H1 (cell line): ENCODE measurements at regions not wholly inside any gene's neighbourhood (a gene's known extent, or its start where the extent isn't known, plus 50 kb on each side); places are given as distances from the start of the nearest gene placed in this dataset.

Source experiments
- CTCF ChIA-PET: fragments of 300-600 bp; sonication (Branson Sonifier 250); formaldehyde crosslinking; loops from one replicate; lab custom pipeline; 2021; ENCODE audit not compliant: partially characterized antibody; lab: Charles Lee
- POLR2A ChIA-PET: fragments of 300-600 bp; sonication (Branson Sonifier 250); formaldehyde crosslinking; loops from one replicate; lab custom pipeline; 2021; ENCODE audit warnings: inconsistent platforms; ENCODE audit not compliant: partially characterized antibody; lab: Charles Lee
- DNase-seq, 2 experiments: peaks; one replicate each; pipeline versions ENCODE4 v3.0.0 to v3.0.0-alpha.2; 2010 to 2022; ENCODE audit warnings: low spot score in 2 of 2, low read depth in 1 of 2, mixed read lengths in 1 of 2
- FAIRE-seq: peaks from 2 replicates; lab custom pipeline; 2011; peaks lifted over from hg19 to GRCh38; lab: Jason Lieb, UNC
- H2AFZ ChIP-seq: 2 replicates; pipeline ENCODE4 v1.8.1; 2012; ENCODE audit warnings: low read length, inconsistent platforms
- H2AK5ac ChIP-seq: 2 replicates; pipeline ENCODE4 v1.6.1; 2013; ENCODE audit warnings: low read depth, low read length
- H2BK120ac ChIP-seq: replicated peaks from 2 replicates; pipeline ENCODE3; 2013; ENCODE audit warnings: low read depth, low read length, inconsistent platforms
- H2BK12ac ChIP-seq: 2 replicates; pipeline ENCODE4 v1.6.1; 2013; ENCODE audit warnings: low read depth, low read length
- H2BK15ac ChIP-seq: 2 replicates; pipeline ENCODE4 v1.6.1; 2013; ENCODE audit warnings: low read length
- H2BK20ac ChIP-seq: 2 replicates; pipeline ENCODE4 v1.6.1; 2013; ENCODE audit warnings: low read length
- H2BK5ac ChIP-seq: 2 replicates; pipeline ENCODE4 v1.6.1; 2013; ENCODE audit warnings: low read depth, low read length
- H3K14ac ChIP-seq: 2 replicates; pipeline ENCODE4 v1.6.1; 2013; ENCODE audit warnings: inconsistent platforms; ENCODE audit not compliant: insufficient read length
- H3K18ac ChIP-seq: 2 replicates; pipeline ENCODE4 v1.6.1; 2013; ENCODE audit warnings: low read length; ENCODE audit errors: extremely low read depth
- H3K23ac ChIP-seq: 2 replicates; pipeline ENCODE4 v1.6.1; 2013; ENCODE audit warnings: inconsistent platforms; ENCODE audit not compliant: insufficient read length
- H3K23me2 ChIP-seq: 2 replicates; pipeline ENCODE4 v1.6.1; 2013; ENCODE audit warnings: low read depth, low read length
- H3K27ac ChIP-seq: 2 replicates; pipeline ENCODE4 v1.6.1; 2011; ENCODE audit warnings: low read depth, low read length, inconsistent platforms
- H3K27me3 ChIP-seq, 4 experiments: replicated peaks in 1 of 4; 1 replicate in 1 of 4; 2 replicates in 3 of 4; pipeline versions ENCODE4 v1.6.1 to v1.8.1; 2011 to 2013; ENCODE audit warnings: low read length in 3 of 4, mild to moderate bottlenecking in 3 of 4, inconsistent platforms in 2 of 4, mixed read lengths in 2 of 4, moderate library complexity in 1 of 4; ENCODE audit not compliant: control insufficient read depth in 3 of 4, insufficient read depth in 3 of 4; ENCODE audit errors: extremely low read depth in 1 of 4
- H3K36me3 ChIP-seq, 4 experiments: 2 replicates each; pipeline versions ENCODE4 v1.6.1 to v1.8.1; 2011 to 2013; ENCODE audit warnings: mild to moderate bottlenecking in 4 of 4, low read length in 3 of 4, moderate library complexity in 2 of 4, control low read depth in 1 of 4, inconsistent platforms in 1 of 4; ENCODE audit not compliant: insufficient read depth in 4 of 4, control insufficient read depth in 2 of 4
- H3K4ac ChIP-seq: replicated peaks from 2 replicates; pipeline ENCODE3; 2013; ENCODE audit warnings: low read length, low read depth, mixed read lengths, inconsistent platforms; ENCODE audit not compliant: insufficient read length
- H3K4me1 ChIP-seq, 4 experiments: replicated peaks in 1 of 4; 1 replicate in 1 of 4; 2 replicates in 3 of 4; pipeline versions ENCODE4 v1.6.1 to v1.8.1; 2011 to 2013; ENCODE audit warnings: low read length in 3 of 4, inconsistent platforms in 2 of 4, mixed read lengths in 1 of 4; ENCODE audit not compliant: insufficient read depth in 4 of 4, control insufficient read depth in 3 of 4
- H3K4me2 ChIP-seq, 2 experiments: 2 replicates each; pipeline versions ENCODE4 v1.6.1 to v1.8.1; 2011 to 2013; ENCODE audit warnings: low read depth in 2 of 2, low read length in 2 of 2, control low read depth in 1 of 2, inconsistent platforms in 1 of 2, mild to moderate bottlenecking in 1 of 2; ENCODE audit not compliant: insufficient read depth in 1 of 2
- H3K4me3 ChIP-seq, 4 experiments: fragments of 200-600, 300-600 bp in 1 of 4; sonication (generic), shearing (Covaris generic), sonication (Bioruptor Twin) in 1 of 4; 2 replicates each; pipeline versions ENCODE4 v1.5.1 to v1.8.1; 2011 to 2016; ENCODE audit warnings: low read length in 4 of 4, low read depth in 3 of 4, control low read depth in 2 of 4, inconsistent platforms in 2 of 4, mild to moderate bottlenecking in 2 of 4, mixed read lengths in 1 of 4, moderate library complexity in 1 of 4; ENCODE audit not compliant: insufficient read depth in 2 of 4; ENCODE audit errors: extremely low read depth in 1 of 4
- H3K56ac ChIP-seq: replicated peaks from 2 replicates; pipeline ENCODE3; 2013; ENCODE audit warnings: low read depth, mild to moderate bottlenecking, mixed read lengths, low read length, inconsistent platforms; ENCODE audit not compliant: insufficient read length
- H3K79me1 ChIP-seq: 2 replicates; pipeline ENCODE4 v1.6.1; 2013; ENCODE audit warnings: low read depth, low read length, control low read depth
- H3K79me2 ChIP-seq, 2 experiments: 2 replicates each; pipeline versions ENCODE4 v1.6.1 to v1.8.1; 2012 to 2013; ENCODE audit warnings: low read length in 2 of 2, mild to moderate bottlenecking in 2 of 2, inconsistent platforms in 1 of 2; ENCODE audit not compliant: insufficient read depth in 2 of 2, control insufficient read depth in 1 of 2
- H3K9ac ChIP-seq, 4 experiments: replicated peaks in 1 of 4; 1 replicate in 1 of 4; 2 replicates in 3 of 4; pipeline versions ENCODE4 v1.6.1 to v1.8.1; 2011 to 2013; ENCODE audit warnings: low read depth in 3 of 4, low read length in 3 of 4, control low read depth in 2 of 4, mild to moderate bottlenecking in 2 of 4, moderate library complexity in 2 of 4, inconsistent platforms in 1 of 4; ENCODE audit errors: extremely low read depth in 1 of 4
- H3K9me3 ChIP-seq, 2 experiments: 2 replicates each; pipeline versions ENCODE4 v1.6.1 to v1.8.1; 2012 to 2013; ENCODE audit warnings: mild to moderate bottlenecking in 2 of 2, moderate library complexity in 2 of 2, control low read depth in 1 of 2, inconsistent platforms in 1 of 2, low read depth in 1 of 2, low read length in 1 of 2, mixed read lengths in 1 of 2; ENCODE audit not compliant: insufficient read depth in 2 of 2
- H4K20me1 ChIP-seq, 2 experiments: replicated peaks in 1 of 2; 2 replicates each; pipeline versions ENCODE3 to v1.8.1; 2011 to 2013; ENCODE audit warnings: inconsistent platforms in 2 of 2, low read length in 2 of 2, mild to moderate bottlenecking in 1 of 2; ENCODE audit not compliant: insufficient read depth in 2 of 2, control insufficient read depth in 1 of 2
- H4K5ac ChIP-seq: 2 replicates; pipeline ENCODE4 v1.6.1; 2013; ENCODE audit warnings: low read length, low read depth, mixed read lengths, inconsistent platforms; ENCODE audit not compliant: insufficient read length
- H4K8ac ChIP-seq: 2 replicates; pipeline ENCODE4 v1.8.0; 2013; ENCODE audit warnings: mild to moderate bottlenecking, moderate library complexity, low read length, inconsistent platforms; ENCODE audit not compliant: insufficient read depth; ENCODE audit errors: extremely low read depth
- H4K91ac ChIP-seq: replicated peaks from 2 replicates; pipeline ENCODE3; 2013; ENCODE audit warnings: low read length, mixed read lengths, inconsistent platforms; ENCODE audit not compliant: insufficient read length
- ASH2L ChIP-seq: fragments of 200-600, 300-600 bp; sonication (generic); IDR thresholded peaks from one replicate; pipeline ENCODE4 v1.7.1; 2017; ENCODE audit warnings: low read length
- CBX8 ChIP-seq: fragments of 300-800, 300-1000 bp; sonication (generic); IDR thresholded peaks from 2 replicates; pipeline ENCODE4 v1.7.1; 2016; ENCODE audit warnings: low read depth, low read length, borderline replicate concordance
- GTF2F1 ChIP-seq: IDR thresholded peaks from 2 replicates; pipeline ENCODE4 v1.6.1; 2012; ENCODE audit warnings: low read depth, low read length, improper control_type of control experiment, borderline replicate concordance
- HDAC2 ChIP-seq, 2 experiments: fragments of 300-600 bp in 1 of 2; sonication (generic) in 1 of 2; IDR thresholded peaks; 2 replicates each; pipeline ENCODE4 v1.6.1; 2011 to 2012; ENCODE audit warnings: low read depth in 2 of 2, low read length in 2 of 2, mild to moderate bottlenecking in 2 of 2, moderate library complexity in 2 of 2, borderline replicate concordance in 1 of 2, inconsistent platforms in 1 of 2
- JUND ChIP-seq: IDR thresholded peaks from 2 replicates; pipeline ENCODE4 v1.6.1; 2011; ENCODE audit warnings: mild to moderate bottlenecking, improper control_type of control experiment, low read length
- KDM5A ChIP-seq: fragments of 200-600 bp; IDR thresholded peaks from 2 replicates; pipeline ENCODE4 v1.7.1; 2012; ENCODE audit warnings: mild to moderate bottlenecking, low read length, inconsistent platforms, mixed read lengths
- TAF7 ChIP-seq: optimal IDR thresholded peaks from 2 replicates; pipeline ENCODE3; 2011; ENCODE audit warnings: low read depth, mild to moderate bottlenecking, inconsistent platforms, low read length, moderate library complexity, borderline replicate concordance
- TCF12 ChIP-seq: IDR thresholded peaks from 2 replicates; pipeline ENCODE4 v1.6.1; 2011; ENCODE audit warnings: low read depth, mild to moderate bottlenecking, low read length
- WGBS, 2 experiments: shearing (Covaris generic) in 1 of 2; methylation state at CpG; one replicate each; pipeline versions ENCODE4 v1.1.6 to v1.1.7; 2013 to 2015; ENCODE audit warnings: low lambda C conversion rate in 2 of 2, mixed read lengths in 2 of 2, inconsistent platforms in 1 of 2, low coverage in 1 of 2, missing lambda C conversion rate in 1 of 2; ENCODE audit not compliant: insufficient replicate concordance in 2 of 2, insufficient coverage in 1 of 2, insufficient read length in 1 of 2; ENCODE audit errors: extremely low coverage in 1 of 2, missing lambda C conversion rate in 1 of 2; 5-methylcytosine and 5-hydroxymethylcytosine counted together

DNA sequence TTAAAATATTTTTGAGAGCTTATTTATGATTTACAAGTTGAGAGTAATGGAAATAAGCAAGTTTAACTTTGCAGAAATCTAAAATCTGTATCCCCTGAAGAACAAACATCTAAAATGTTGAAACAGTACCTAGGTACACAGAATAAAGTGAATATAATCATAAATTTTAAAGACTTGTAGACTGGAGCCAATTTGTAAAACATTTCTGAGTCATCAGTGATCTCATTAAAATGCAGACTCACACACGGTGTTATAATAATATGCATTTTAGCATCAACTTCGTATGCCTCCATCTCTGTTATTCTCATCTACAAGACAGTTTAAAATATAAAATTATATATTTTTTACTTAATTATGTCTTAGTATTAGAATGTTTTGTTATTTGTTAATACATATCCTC lies 399.5 kb upstream of the GOLIM4 start:
- Histone ChIP-seq H4K5ac (no peak overlapping the region), H3K23me2 (no peaks in the 10 kb centered on the region; the same call in 1 of the 2 replicates)
- CTCF ChIA-PET: interaction anchor here (0.6 to 0.9 kb wide), 2 partner anchors 99 to 110 kb away, joined by 3 to 4 read pairs; no protein-coding TSS in a partner anchor
- no peak for TF ChIP-seq JUND
- TF ChIP-seq ASH2L: no peak
- no peak for TF ChIP-seq HDAC2 (IDR thresholded peaks at IDR 0.05; ENCODE audit: borderline replicate concordance in 1 of 2, low read depth in 2 of 2, low read length in 2 of 2)
- TF ChIP-seq GTF2F1: no peak
- no peak for TF ChIP-seq CBX8
- no peak for TF ChIP-seq KDM5A
- TF ChIP-seq TAF7: no peak
- TF ChIP-seq TCF12: no peak

More for the DNA sequence above, 399.5 kb upstream of the GOLIM4 start:
- H2AFZ ChIP-seq: no peak overlapping the region
- no peak overlapping the region for H3K14ac ChIP-seq
- H4K8ac ChIP-seq: no peak overlapping the region
- no peak overlapping the region for H2BK20ac ChIP-seq
- FAIRE-seq (no peak), DNase-seq (no peak)
- no peaks in the 10 kb centered on the region for H4K20me1 ChIP-seq
- H3K18ac ChIP-seq: no peak overlapping the region
- no peaks in the 10 kb centered on the region for H3K79me2 ChIP-seq
- POLR2A ChIA-PET: no interaction called here
- H3K4ac ChIP-seq: no peak overlapping the region
- H2BK120ac ChIP-seq: no peak overlapping the region
- no peak overlapping the region for H2AK5ac ChIP-seq
- H3K56ac ChIP-seq: no peak overlapping the region
- no peak overlapping the region for H3K27ac ChIP-seq
- no peaks in the 10 kb centered on the region for H3K27me3 ChIP-seq
- H2BK15ac ChIP-seq: no peak overlapping the region
- no peak overlapping the region for H2BK5ac ChIP-seq
- no peak overlapping the region for H3K23ac ChIP-seq
- H3K4me2 ChIP-seq: no peak overlapping the region
- 87% methylated on average over 2 of the region's 2 CpGs; no CpG with 5 or more reads in 1 of the 2 experiments for WGBS, 2 experiments
- no peaks in the 10 kb centered on the region for H3K36me3 ChIP-seq
- no peak overlapping the region for H4K91ac ChIP-seq
- H3K9ac ChIP-seq: no peak overlapping the region
- no peak overlapping the region for H3K4me3 ChIP-seq
- H3K79me1 ChIP-seq: no peaks in the 10 kb centered on the region
- no peak overlapping the region for H2BK12ac ChIP-seq
- no peaks in the 10 kb centered on the region for H3K9me3 ChIP-seq
- no peaks in the 10 kb centered on the region for H3K4me1 ChIP-seq
